Endothelial cell of umbilical vein (primary cell): ENCODE measurements at regions not wholly inside any gene's neighbourhood (a gene's known extent, or its start where the extent isn't known, plus 50 kb on each side); places are given as distances from the start of the nearest gene placed in this dataset.

ENCODE experiments used
- BruUV-seq: library from RNA; stranded (reverse); fragments of 400-500 nt; replicated peaks from 2 replicates; lab custom pipeline; 2021; lab: Mats Ljungman, UMichigan
- CTCF ChIA-PET: fragments of 300-600, 350-600 bp; sonication (Branson Sonifier 250); formaldehyde crosslinking; loops from one replicate; lab custom pipeline; 2021; ENCODE audit warnings: antibody characterized with exemption, inconsistent platforms; lab: Charles Lee
- POLR2A ChIA-PET: fragments of 300-600, 350-600 bp; sonication (Branson Sonifier 250); formaldehyde crosslinking; loops from one replicate; lab custom pipeline; 2021; ENCODE audit warnings: antibody characterized with exemption, inconsistent platforms; lab: Charles Lee
- DNase-seq: peaks from one replicate; pipeline ENCODE4 v3.0.0-alpha.2; 2011; ENCODE audit warnings: low read depth, low spot score
- FAIRE-seq: peaks from 2 replicates; lab custom pipeline; 2011; peaks lifted over from hg19 to GRCh38; lab: Jason Lieb, UNC
- H2AFZ ChIP-seq: 2 replicates; pipeline ENCODE4 v1.6.0; 2012; ENCODE audit warnings: low read depth, low read length, control low read depth, inconsistent platforms
- H3K27ac ChIP-seq: 2 replicates; pipeline ENCODE4 v1.5.1; 2011; ENCODE audit warnings: low read depth, mild to moderate bottlenecking, control low read depth, low read length, moderate library complexity; ENCODE audit not compliant: insufficient read depth
- H3K27me3 ChIP-seq, 2 experiments: 2 replicates each; pipeline versions ENCODE4 v1.6.0 to v1.6.1; 2011; ENCODE audit warnings: low read length in 2 of 2, mixed read lengths in 1 of 2; ENCODE audit not compliant: control insufficient read depth in 2 of 2, insufficient read depth in 2 of 2
- H3K36me3 ChIP-seq, 2 experiments: 2 replicates in 1 of 2; 3 replicates in 1 of 2; pipeline ENCODE4 v1.5.1; 2011; ENCODE audit warnings: low read length in 2 of 2, mild to moderate bottlenecking in 1 of 2, moderate library complexity in 1 of 2; ENCODE audit not compliant: control insufficient read depth in 2 of 2, insufficient read depth in 2 of 2; ENCODE audit errors: extremely low read depth in 1 of 2
- H3K4me1 ChIP-seq: 3 replicates; pipeline ENCODE4 v1.5.1; 2011; ENCODE audit warnings: mild to moderate bottlenecking, low read length; ENCODE audit not compliant: control insufficient read depth, insufficient read depth; ENCODE audit errors: extremely low read depth
- H3K4me2 ChIP-seq: 2 replicates; pipeline ENCODE4 v1.6.1; 2011; ENCODE audit warnings: low read length, control low read depth, mixed read lengths; ENCODE audit not compliant: insufficient read depth
- H3K4me3 ChIP-seq, 3 experiments: fragments of 200-600 bp in 1 of 3; sonication (generic), shearing (Covaris generic) in 1 of 3; replicated peaks in 1 of 3; 2 replicates each; pipeline ENCODE4 v1.5.1; 2011 to 2016; ENCODE audit warnings: control low read depth in 3 of 3, low read length in 3 of 3, mild to moderate bottlenecking in 2 of 3, inconsistent platforms in 1 of 3, low read depth in 1 of 3, moderate library complexity in 1 of 3; ENCODE audit not compliant: insufficient read depth in 1 of 3
- H3K79me2 ChIP-seq: 2 replicates; pipeline ENCODE4 v1.6.0; 2012; ENCODE audit warnings: low read length, inconsistent platforms; ENCODE audit not compliant: control insufficient read depth, insufficient read depth
- H3K9ac ChIP-seq: replicated peaks from 2 replicates; pipeline ENCODE3; 2011; ENCODE audit warnings: low read length, control low read depth; ENCODE audit not compliant: insufficient read depth; ENCODE audit errors: extremely low read depth
- H3K9me1 ChIP-seq: replicated peaks from 3 replicates; pipeline ENCODE4 v1.6.0; 2011; ENCODE audit warnings: mild to moderate bottlenecking, low read length; ENCODE audit not compliant: control insufficient read depth, insufficient read depth; ENCODE audit errors: extremely low read depth
- H3K9me3 ChIP-seq: replicated peaks from 2 replicates; pipeline ENCODE4 v1.5.1; 2012; ENCODE audit warnings: low read length, inconsistent platforms; ENCODE audit not compliant: control insufficient read depth, insufficient read depth
- H4K20me1 ChIP-seq: replicated peaks from 2 replicates; pipeline ENCODE3; 2011; ENCODE audit warnings: mild to moderate bottlenecking, low read length; ENCODE audit not compliant: control insufficient read depth, insufficient read depth; ENCODE audit errors: extremely low read depth
- EZH2 ChIP-seq: IDR thresholded peaks from 2 replicates; pipeline ENCODE4 v1.6.1; 2012; ENCODE audit warnings: borderline replicate concordance, low read depth, mild to moderate bottlenecking, moderate library complexity, low read length, inconsistent platforms; ENCODE audit not compliant: severe bottlenecking
- FOS ChIP-seq: IDR thresholded peaks from 2 replicates; pipeline ENCODE4 v1.6.1; 2011; ENCODE audit warnings: mild to moderate bottlenecking, low read length, moderate library complexity, borderline replicate concordance; ENCODE audit not compliant: insufficient read depth
- GATA2 ChIP-seq: IDR thresholded peaks from 2 replicates; pipeline ENCODE4 v1.7.0; 2011; ENCODE audit warnings: low read depth, mild to moderate bottlenecking, moderate library complexity, mixed read lengths, low read length; ENCODE audit not compliant: insufficient read length, insufficient read depth
- JUN ChIP-seq: IDR thresholded peaks from 2 replicates; pipeline ENCODE4 v1.6.1; 2011; ENCODE audit warnings: borderline replicate concordance, low read depth; ENCODE audit not compliant: insufficient read length, insufficient read depth
- MYC ChIP-seq: IDR thresholded peaks from one replicate; pipeline ENCODE4 v1.6.1; 2011; ENCODE audit warnings: mild to moderate bottlenecking, low read depth, low read length
- POLR2A ChIP-seq: IDR thresholded peaks from 2 replicates; pipeline ENCODE4 v1.6.1; 2012; ENCODE audit warnings: low read depth, mild to moderate bottlenecking, control low read depth, low read length
- POLR2AphosphoS5 ChIP-seq: IDR thresholded peaks from 2 replicates; pipeline ENCODE4 v1.6.1; 2012; ENCODE audit warnings: low read depth, mild to moderate bottlenecking, control low read depth, low read length, moderate library complexity; ENCODE audit not compliant: insufficient read depth
- dilution Hi-C: fragments of 300-500 bp; cut with MboI; formaldehyde crosslinking; loops from one replicate; pipeline ENCODE4 v1.15.0; 2019; ENCODE audit warnings: low sequenced_read_pairs; ENCODE audit not compliant: extremely low pct_ligation_motif_present
- intact Hi-C: fragments of 100-400 bp; cut with micrococcal nuclease; formaldehyde crosslinking; loops from one replicate; pipeline ENCODE4 v1.10.0; 2022
- TF ChIP-seq, protein P1 (sequence below): IDR thresholded peaks from 2 replicates; pipeline ENCODE4 v1.6.1; 2011; ENCODE audit not compliant: insufficient read depth, insufficient read length
- TF ChIP-seq, protein P2 (sequence below), 2 donors: IDR thresholded peaks; 1 replicate in 1 of 2; 2 replicates in 1 of 2; pipeline ENCODE4 v1.5.1; 2011; ENCODE audit warnings: low read length in 2 of 2, mild to moderate bottlenecking in 2 of 2, moderate library complexity in 2 of 2, control low read depth in 1 of 2, inconsistent platforms in 1 of 2, low read depth in 1 of 2; ENCODE audit not compliant: insufficient read depth in 1 of 2; ENCODE audit errors: extremely low read depth in 1 of 2

DNA sequence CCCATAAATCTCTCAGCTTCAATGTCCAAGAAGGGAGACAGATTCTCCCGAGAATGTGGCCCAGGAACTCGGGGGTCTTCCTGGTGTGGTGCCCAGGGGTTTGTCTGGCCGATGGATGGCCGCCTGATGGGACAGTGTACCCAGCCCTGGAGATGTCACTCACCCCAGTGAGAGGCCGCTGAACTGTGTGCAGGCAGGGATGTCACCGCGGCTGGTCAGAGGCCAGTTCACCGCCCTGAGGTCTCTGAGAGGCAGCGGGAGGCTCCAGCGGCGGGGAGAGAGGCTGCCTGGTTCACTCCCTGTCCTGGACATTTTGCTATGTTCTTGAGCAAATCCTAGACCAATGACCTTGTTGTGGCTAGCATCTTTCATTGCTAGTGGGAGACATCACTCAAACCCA is 1349.5 kb downstream of the BRD1 start:
- intact Hi-C loops, result no loop called here
- DNase-seq, result no peak

DNA sequence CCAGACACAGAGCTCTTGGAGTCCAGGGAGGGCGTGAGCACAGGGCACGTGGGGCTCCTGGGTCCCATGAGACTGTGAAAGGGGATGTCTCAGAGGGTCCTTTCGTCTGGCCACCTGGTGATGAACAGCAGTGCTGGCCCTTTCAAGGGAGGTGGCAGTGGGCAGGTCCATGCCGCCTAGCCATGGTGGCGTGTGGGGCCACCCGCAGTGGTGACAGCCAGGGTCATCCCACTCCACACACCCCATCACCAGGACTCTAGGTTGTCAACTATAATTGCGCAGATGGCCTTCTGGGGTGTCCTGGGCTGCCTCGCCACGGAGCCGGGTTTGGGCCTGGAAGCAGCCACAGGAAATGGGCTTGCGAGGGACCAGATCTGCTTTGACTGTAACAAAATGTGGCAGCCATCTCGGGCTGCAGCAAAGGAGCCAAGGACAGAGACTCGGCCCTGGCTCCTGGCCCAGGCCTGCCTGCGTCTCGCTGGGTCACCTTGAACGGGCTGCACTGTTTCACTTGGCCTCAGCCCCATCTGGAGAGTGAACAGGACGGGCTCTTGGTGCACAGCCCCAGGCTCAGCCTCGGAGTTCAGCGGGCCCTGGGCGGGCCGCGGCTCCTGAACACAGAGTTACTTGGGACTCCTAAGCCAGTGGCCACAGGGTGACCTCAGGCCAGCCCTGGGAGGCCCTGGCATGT is 1350.5 kb downstream of the BRD1 start:
- Histone ChIP-seq H3K9me1 (no peaks in the 10 kb centered on the region), H3K27ac (no peak overlapping the region), H4K20me1 (no peaks in the 10 kb centered on the region), H3K4me2 (no peak overlapping the region), H3K4me1 (no peaks in the 10 kb centered on the region), H2AFZ (no peak overlapping the region), H3K9me3 (peaks cover 6% of the 10 kb centered on the region), H3K36me3 (no peaks in the 10 kb centered on the region), H3K79me2 (no peaks in the 10 kb centered on the region), H3K9ac (no peak overlapping the region), H3K27me3 (no peaks in the 10 kb centered on the region), H3K4me3 (no peak overlapping the region)
- ChIA-PET POLR2A (no interaction called here), CTCF (no interaction called here)
- intact Hi-C loops, result no loop called here
- FAIRE-seq (no peak), DNase-seq (no peak)
- BruUV-seq, result no TSS peak
- TF ChIP-seq, protein P1, sequence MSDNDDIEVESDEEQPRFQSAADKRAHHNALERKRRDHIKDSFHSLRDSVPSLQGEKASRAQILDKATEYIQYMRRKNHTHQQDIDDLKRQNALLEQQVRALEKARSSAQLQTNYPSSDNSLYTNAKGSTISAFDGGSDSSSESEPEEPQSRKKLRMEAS, result no peak
- TF ChIP-seq GATA2 (no peak), POLR2AphosphoS5 (no peak), POLR2A (no peak), FOS (no peak), MYC (no peak), JUN (no peak), EZH2 (no peak)
- TF ChIP-seq, protein P2, sequence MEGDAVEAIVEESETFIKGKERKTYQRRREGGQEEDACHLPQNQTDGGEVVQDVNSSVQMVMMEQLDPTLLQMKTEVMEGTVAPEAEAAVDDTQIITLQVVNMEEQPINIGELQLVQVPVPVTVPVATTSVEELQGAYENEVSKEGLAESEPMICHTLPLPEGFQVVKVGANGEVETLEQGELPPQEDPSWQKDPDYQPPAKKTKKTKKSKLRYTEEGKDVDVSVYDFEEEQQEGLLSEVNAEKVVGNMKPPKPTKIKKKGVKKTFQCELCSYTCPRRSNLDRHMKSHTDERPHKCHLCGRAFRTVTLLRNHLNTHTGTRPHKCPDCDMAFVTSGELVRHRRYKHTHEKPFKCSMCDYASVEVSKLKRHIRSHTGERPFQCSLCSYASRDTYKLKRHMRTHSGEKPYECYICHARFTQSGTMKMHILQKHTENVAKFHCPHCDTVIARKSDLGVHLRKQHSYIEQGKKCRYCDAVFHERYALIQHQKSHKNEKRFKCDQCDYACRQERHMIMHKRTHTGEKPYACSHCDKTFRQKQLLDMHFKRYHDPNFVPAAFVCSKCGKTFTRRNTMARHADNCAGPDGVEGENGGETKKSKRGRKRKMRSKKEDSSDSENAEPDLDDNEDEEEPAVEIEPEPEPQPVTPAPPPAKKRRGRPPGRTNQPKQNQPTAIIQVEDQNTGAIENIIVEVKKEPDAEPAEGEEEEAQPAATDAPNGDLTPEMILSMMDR (IDR thresholded peaks at IDR 0.05; ENCODE audit: extremely low read depth in 1 of 2, insufficient read depth in 1 of 2, low read depth in 1 of 2, low read length in 2 of 2), result no peak
- dilution Hi-C loops, result no loop called here

More for the DNA sequence above, 1349.5 kb downstream of the BRD1 start:
- POLR2A ChIA-PET, result no interaction called here
- Histone ChIP-seq H2AFZ (no peak overlapping the region), H3K4me1 (no peaks in the 10 kb centered on the region), H4K20me1 (no peaks in the 10 kb centered on the region), H3K27ac (no peak overlapping the region), H3K4me3 (no peak overlapping the region), H3K36me3 (no peaks in the 10 kb centered on the region), H3K27me3 (no peaks in the 10 kb centered on the region), H3K9me3 (peaks cover 6% of the 10 kb centered on the region), H3K9ac (no peak overlapping the region), H3K9me1 (no peaks in the 10 kb centered on the region), H3K79me2 (no peaks in the 10 kb centered on the region), H3K4me2 (no peak overlapping the region)
- CTCF ChIA-PET, result no interaction called here
- no peak for FAIRE-seq
- dilution Hi-C loops, result no loop called here
- TF ChIP-seq POLR2AphosphoS5 (no peak), FOS (no peak), MYC (no peak), GATA2 (no peak)
- TF ChIP-seq, protein P2 (IDR thresholded peaks at IDR 0.05; ENCODE audit: extremely low read depth in 1 of 2, insufficient read depth in 1 of 2, low read depth in 1 of 2, low read length in 2 of 2), result no peak
- no TSS peak for BruUV-seq
